GM12878 (cell line): ENCODE measurements at regions not wholly inside any gene's neighbourhood (a gene's known extent, or its start where the extent isn't known, plus 50 kb on each side); places are given as distances from the start of the nearest gene placed in this dataset.

Experiments used
- ATAC-seq: fragments of 200-7000 bp; cut with Tn5 transposase; 3 replicates; pipeline ENCODE4 v1.9.1; 2020; ENCODE audit warnings: mild to moderate bottlenecking, moderate library complexity
- BruUV-seq: library from RNA; stranded (reverse); fragments of 400-500 nt; replicated peaks from 2 replicates; lab custom pipeline; 2021; lab: Mats Ljungman, UMichigan
- CTCF ChIA-PET: fragments of 300-600 bp; sonication (Branson Sonifier 250); formaldehyde crosslinking; extraction: SDS; loops from one replicate; lab custom pipeline; 2021; ENCODE audit warnings: inconsistent platforms; lab: Yijun Ruan, JAX
- POLR2A ChIA-PET: fragments of 350-600 bp; formaldehyde crosslinking; extraction: SDS; loops from one replicate; lab custom pipeline; 2021; ENCODE audit warnings: inconsistent platforms; lab: Charles Lee
- RAD21 ChIA-PET: fragments of 300-600 bp; sonication (Branson Sonifier 250); formaldehyde crosslinking; loops from one replicate; lab custom pipeline; 2023; ENCODE audit warnings: antibody characterized with exemption; ENCODE audit not compliant: unreplicated experiment; lab: Charles Lee
- SMC1A ChIA-PET: fragments of 300-600 bp; sonication (Branson Sonifier 250); formaldehyde crosslinking; loops from one replicate; lab custom pipeline; 2023; ENCODE audit not compliant: unreplicated experiment, uncharacterized antibody; lab: Charles Lee
- DNase-seq: peaks from one replicate; pipeline ENCODE4 v3.0.0-alpha.2; 2011; ENCODE audit warnings: low read depth, low spot score
- FAIRE-seq: peaks from 3 replicates; lab custom pipeline; 2011; peaks lifted over from hg19 to GRCh38; lab: Jason Lieb, UNC
- H2AFZ ChIP-seq: 2 replicates; pipeline ENCODE4 v1.6.0; 2011; ENCODE audit warnings: low read depth, low read length, control low read depth; ENCODE audit not compliant: control insufficient read depth
- H3K27ac ChIP-seq: 2 replicates; pipeline ENCODE4 v1.5.1; 2011; ENCODE audit warnings: control low read depth; ENCODE audit not compliant: control insufficient read depth, insufficient read depth
- H3K27me3 ChIP-seq, 2 experiments: replicated peaks in 1 of 2; 2 replicates each; pipeline versions ENCODE4 v1.6.0 to v1.6.1; 2011; ENCODE audit warnings: low read length in 1 of 2; ENCODE audit not compliant: control insufficient read depth in 2 of 2, insufficient read depth in 2 of 2
- H3K36me3 ChIP-seq, 2 experiments: 2 replicates each; pipeline ENCODE4 v1.5.1; 2011; ENCODE audit warnings: low read length in 1 of 2; ENCODE audit not compliant: control insufficient read depth in 2 of 2, insufficient read depth in 2 of 2
- H3K4me1 ChIP-seq: 2 replicates; pipeline ENCODE4 v1.6.1; 2011; ENCODE audit warnings: mild to moderate bottlenecking, low read length, moderate library complexity, mixed read lengths; ENCODE audit not compliant: control insufficient read depth, insufficient read depth
- H3K4me2 ChIP-seq: 2 replicates; pipeline ENCODE4 v1.6.0; 2011; ENCODE audit warnings: control low read depth; ENCODE audit not compliant: control insufficient read depth, insufficient read depth
- H3K4me3 ChIP-seq: fragments of 200-600 bp; sonication (generic); 2 replicates; pipeline ENCODE4 v1.5.1; 2016
- H3K79me2 ChIP-seq: 2 replicates; pipeline ENCODE4 v1.6.0; 2011; ENCODE audit warnings: low read length; ENCODE audit not compliant: control insufficient read depth, insufficient read depth
- H3K9ac ChIP-seq: 2 replicates; pipeline ENCODE4 v1.8.0; 2011; ENCODE audit warnings: low read length, control low read depth, mixed read lengths; ENCODE audit not compliant: control insufficient read depth, insufficient read depth
- H3K9me3 ChIP-seq: replicated peaks from 3 replicates; pipeline ENCODE4 v1.5.1; 2011; ENCODE audit warnings: mild to moderate bottlenecking, low read length; ENCODE audit not compliant: control insufficient read depth, insufficient read depth
- H4K20me1 ChIP-seq: 2 replicates; pipeline ENCODE4 v1.6.0; 2011; ENCODE audit not compliant: control insufficient read depth, insufficient read depth
- CHD4 ChIP-seq: fragments of 200-600 bp; sonication (generic); IDR thresholded peaks from 2 replicates; pipeline ENCODE4 v1.6.1; 2016; ENCODE audit warnings: mild to moderate bottlenecking
- NFXL1 ChIP-seq: fragments of 450-650 bp; IDR thresholded peaks from 2 replicates; pipeline ENCODE4 v1.6.1; 2017; ENCODE audit warnings: antibody characterized with exemption, mild to moderate bottlenecking, borderline replicate concordance
- NR2C2 ChIP-seq: IDR thresholded peaks from 2 replicates; pipeline ENCODE4 v1.6.1; 2011; ENCODE audit warnings: borderline replicate concordance, low read depth; ENCODE audit not compliant: control insufficient read depth, insufficient read length
- RELA ChIP-seq: fragments of 450-650 bp; IDR thresholded peaks from 2 replicates; pipeline ENCODE4 v1.8.0; 2014; ENCODE audit warnings: borderline replicate concordance; ENCODE audit not compliant: partially characterized antibody
- YBX1 ChIP-seq: fragments of 450-650 bp; IDR thresholded peaks from 2 replicates; pipeline ENCODE4 v1.6.1; 2016; ENCODE audit warnings: antibody characterized with exemption
- WGBS: methylation state at CpG from one replicate; pipeline ENCODE4 v1.1.6; 2016; ENCODE audit warnings: low lambda C conversion rate; ENCODE audit not compliant: insufficient replicate concordance, insufficient coverage; ENCODE audit errors: missing lambda C conversion rate; 5-methylcytosine and 5-hydroxymethylcytosine counted together
- in situ Hi-C: fragments of 300-500 bp; cut with MboI; formaldehyde crosslinking; loops from 9 replicates; pipeline ENCODE4 v1.14.3; 2018; ENCODE audit warnings: mixed read lengths
- intact Hi-C: fragments of 100-400 bp; cut with micrococcal nuclease; formaldehyde crosslinking; loops from one replicate; pipeline ENCODE4 v1.14.2; 2022; ENCODE audit not compliant: unreplicated experiment
- TF ChIP-seq, protein P1 (sequence below): fragments of 450-650 bp; conservative IDR thresholded peaks from 2 replicates; pipeline ENCODE4 v1.6.1; 2017; ENCODE audit warnings: mild to moderate bottlenecking, moderate library complexity
- TF ChIP-seq, protein P2 (sequence below): fragments of 150-350 bp; IDR thresholded peaks from 2 replicates; pipeline ENCODE4 v1.6.1; 2016; ENCODE audit warnings: low read depth, low read length
- TF ChIP-seq, protein P3 (sequence below): fragments of 450-650 bp; IDR thresholded peaks from 2 replicates; pipeline ENCODE4 v1.6.1; 2017; ENCODE audit warnings: antibody characterized with exemption, mild to moderate bottlenecking, moderate library complexity

DNA sequence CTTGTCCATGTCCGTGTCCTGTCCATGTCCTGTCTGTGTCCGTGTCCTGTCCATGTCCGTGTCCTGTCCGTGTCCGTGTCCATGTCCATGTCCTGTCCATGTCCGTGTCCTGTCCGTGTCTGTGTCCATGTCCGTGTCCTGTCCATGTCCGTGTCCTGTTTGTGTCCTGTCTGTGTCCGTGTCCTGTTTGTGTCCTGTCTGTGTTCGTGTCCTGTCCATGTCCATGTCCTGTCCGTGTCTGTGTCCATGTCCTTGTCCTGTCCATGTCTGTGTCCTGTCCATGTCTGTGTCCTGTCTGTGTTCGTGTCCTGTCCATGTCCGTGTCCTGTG, 55.0 kb upstream of the BHLHE23 start:
- Histone ChIP-seq H2AFZ (no peak overlapping the region), H3K4me3 (no peak overlapping the region), H4K20me1 (no peaks in the 10 kb centered on the region), H3K27me3 (no peaks in the 10 kb centered on the region), H3K36me3 (no peaks in the 10 kb centered on the region), H3K79me2 (no peaks in the 10 kb centered on the region), H3K4me2 (no peak overlapping the region), H3K27ac (no peak overlapping the region), H3K4me1 (no peaks in the 10 kb centered on the region), H3K9me3 (no peaks in the 10 kb centered on the region), H3K9ac (no peak overlapping the region)
- POLR2A ChIA-PET: no interaction called here
- in situ Hi-C loops (no loop called here), intact Hi-C loops (no loop called here)
- RAD21 ChIA-PET: no interaction called here
- FAIRE-seq (no peak), ATAC-seq (no peak), DNase-seq (no peak)
- 45% methylated on average over 14 of the region's 14 CpGs for WGBS
- CTCF ChIA-PET: no interaction called here
- BruUV-seq: no TSS peak
- SMC1A ChIA-PET: interaction anchor here (1.3 kb wide), 1 partner anchor 25 kb away, joined by 3 read pairs; no protein-coding TSS in a partner anchor
- TF ChIP-seq YBX1 (no peak), NR2C2 (peak; percentile 7), NFXL1 (no peak), RELA (no peak), CHD4 (no peak)
- TF ChIP-seq, protein P1, sequence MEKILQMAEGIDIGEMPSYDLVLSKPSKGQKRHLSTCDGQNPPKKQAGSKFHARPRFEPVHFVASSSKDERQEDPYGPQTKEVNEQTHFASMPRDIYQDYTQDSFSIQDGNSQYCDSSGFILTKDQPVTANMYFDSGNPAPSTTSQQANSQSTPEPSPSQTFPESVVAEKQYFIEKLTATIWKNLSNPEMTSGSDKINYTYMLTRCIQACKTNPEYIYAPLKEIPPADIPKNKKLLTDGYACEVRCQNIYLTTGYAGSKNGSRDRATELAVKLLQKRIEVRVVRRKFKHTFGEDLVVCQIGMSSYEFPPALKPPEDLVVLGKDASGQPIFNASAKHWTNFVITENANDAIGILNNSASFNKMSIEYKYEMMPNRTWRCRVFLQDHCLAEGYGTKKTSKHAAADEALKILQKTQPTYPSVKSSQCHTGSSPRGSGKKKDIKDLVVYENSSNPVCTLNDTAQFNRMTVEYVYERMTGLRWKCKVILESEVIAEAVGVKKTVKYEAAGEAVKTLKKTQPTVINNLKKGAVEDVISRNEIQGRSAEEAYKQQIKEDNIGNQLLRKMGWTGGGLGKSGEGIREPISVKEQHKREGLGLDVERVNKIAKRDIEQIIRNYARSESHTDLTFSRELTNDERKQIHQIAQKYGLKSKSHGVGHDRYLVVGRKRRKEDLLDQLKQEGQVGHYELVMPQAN: no peak
- TF ChIP-seq, protein P2, sequence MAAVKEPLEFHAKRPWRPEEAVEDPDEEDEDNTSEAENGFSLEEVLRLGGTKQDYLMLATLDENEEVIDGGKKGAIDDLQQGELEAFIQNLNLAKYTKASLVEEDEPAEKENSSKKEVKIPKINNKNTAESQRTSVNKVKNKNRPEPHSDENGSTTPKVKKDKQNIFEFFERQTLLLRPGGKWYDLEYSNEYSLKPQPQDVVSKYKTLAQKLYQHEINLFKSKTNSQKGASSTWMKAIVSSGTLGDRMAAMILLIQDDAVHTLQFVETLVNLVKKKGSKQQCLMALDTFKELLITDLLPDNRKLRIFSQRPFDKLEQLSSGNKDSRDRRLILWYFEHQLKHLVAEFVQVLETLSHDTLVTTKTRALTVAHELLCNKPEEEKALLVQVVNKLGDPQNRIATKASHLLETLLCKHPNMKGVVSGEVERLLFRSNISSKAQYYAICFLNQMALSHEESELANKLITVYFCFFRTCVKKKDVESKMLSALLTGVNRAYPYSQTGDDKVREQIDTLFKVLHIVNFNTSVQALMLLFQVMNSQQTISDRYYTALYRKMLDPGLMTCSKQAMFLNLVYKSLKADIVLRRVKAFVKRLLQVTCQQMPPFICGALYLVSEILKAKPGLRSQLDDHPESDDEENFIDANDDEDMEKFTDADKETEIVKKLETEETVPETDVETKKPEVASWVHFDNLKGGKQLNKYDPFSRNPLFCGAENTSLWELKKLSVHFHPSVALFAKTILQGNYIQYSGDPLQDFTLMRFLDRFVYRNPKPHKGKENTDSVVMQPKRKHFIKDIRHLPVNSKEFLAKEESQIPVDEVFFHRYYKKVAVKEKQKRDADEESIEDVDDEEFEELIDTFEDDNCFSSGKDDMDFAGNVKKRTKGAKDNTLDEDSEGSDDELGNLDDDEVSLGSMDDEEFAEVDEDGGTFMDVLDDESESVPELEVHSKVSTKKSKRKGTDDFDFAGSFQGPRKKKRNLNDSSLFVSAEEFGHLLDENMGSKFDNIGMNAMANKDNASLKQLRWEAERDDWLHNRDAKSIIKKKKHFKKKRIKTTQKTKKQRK: no peak
- TF ChIP-seq, protein P3, sequence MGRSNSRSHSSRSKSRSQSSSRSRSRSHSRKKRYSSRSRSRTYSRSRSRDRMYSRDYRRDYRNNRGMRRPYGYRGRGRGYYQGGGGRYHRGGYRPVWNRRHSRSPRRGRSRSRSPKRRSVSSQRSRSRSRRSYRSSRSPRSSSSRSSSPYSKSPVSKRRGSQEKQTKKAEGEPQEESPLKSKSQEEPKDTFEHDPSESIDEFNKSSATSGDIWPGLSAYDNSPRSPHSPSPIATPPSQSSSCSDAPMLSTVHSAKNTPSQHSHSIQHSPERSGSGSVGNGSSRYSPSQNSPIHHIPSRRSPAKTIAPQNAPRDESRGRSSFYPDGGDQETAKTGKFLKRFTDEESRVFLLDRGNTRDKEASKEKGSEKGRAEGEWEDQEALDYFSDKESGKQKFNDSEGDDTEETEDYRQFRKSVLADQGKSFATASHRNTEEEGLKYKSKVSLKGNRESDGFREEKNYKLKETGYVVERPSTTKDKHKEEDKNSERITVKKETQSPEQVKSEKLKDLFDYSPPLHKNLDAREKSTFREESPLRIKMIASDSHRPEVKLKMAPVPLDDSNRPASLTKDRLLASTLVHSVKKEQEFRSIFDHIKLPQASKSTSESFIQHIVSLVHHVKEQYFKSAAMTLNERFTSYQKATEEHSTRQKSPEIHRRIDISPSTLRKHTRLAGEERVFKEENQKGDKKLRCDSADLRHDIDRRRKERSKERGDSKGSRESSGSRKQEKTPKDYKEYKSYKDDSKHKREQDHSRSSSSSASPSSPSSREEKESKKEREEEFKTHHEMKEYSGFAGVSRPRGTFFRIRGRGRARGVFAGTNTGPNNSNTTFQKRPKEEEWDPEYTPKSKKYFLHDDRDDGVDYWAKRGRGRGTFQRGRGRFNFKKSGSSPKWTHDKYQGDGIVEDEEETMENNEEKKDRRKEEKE: no peak
